Right ventricle myocardium superior (tissue), 1 donor: ENCODE measurements at regions not wholly inside any gene's neighbourhood (a gene's known extent, or its start where the extent isn't known, plus 50 kb on each side); places are given as distances from the start of the nearest gene placed in this dataset.
"Not testable (repeated sequence)": the region's sequence is repeated elsewhere in the genome, so short reads cannot be mapped to it uniquely, and the experiment has no call there.

Experiments
- ATAC-seq: fragments of 200-7000 bp; cut with Tn5 transposase; one replicate; pipeline ENCODE4 v1.9.1; 2020; ENCODE audit warnings: mild to moderate bottlenecking; ENCODE audit not compliant: poor library complexity
- DNase-seq: peaks from one replicate; pipeline ENCODE4 v3.0.0-alpha.2; 2020
- intact Hi-C: fragments of 100-400 bp; cut with DNase I; formaldehyde crosslinking; loops from one replicate; pipeline ENCODE4 v1.11.2; 2022
- donor health status: DM: no; HTN: yes; CAD: no; lungs with severe emphysema.

DNA sequence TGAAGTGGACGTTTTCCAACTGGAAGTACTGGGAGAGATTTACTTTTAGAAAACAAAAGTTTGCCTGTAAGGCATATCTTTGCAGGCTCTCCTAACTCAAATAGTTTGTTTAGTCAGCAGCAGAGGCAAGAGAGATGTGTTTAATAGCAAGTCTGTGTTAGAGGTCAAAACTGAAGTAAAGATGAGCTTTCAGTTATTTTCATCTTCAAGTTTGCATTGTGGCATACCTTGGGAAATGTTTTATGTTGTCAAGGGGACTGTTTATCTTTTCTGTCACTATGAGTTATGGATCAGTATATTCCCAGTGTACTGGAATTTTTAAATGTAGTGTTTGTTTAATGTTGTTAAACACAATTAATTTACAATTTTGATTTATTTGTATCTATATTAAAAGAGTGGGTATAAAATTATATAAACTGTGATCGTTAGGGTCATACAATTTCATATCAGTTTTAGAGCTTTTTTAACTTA, 169.7 kb upstream of the PPP1R3A start:
- no peak for ATAC-seq
- DNase-seq: no peak
- intact Hi-C loops: loop anchor here (10.0 kb wide), 1 partner anchor 326 kb away; the partner anchor contains the start of gene FOXP2

DNA sequence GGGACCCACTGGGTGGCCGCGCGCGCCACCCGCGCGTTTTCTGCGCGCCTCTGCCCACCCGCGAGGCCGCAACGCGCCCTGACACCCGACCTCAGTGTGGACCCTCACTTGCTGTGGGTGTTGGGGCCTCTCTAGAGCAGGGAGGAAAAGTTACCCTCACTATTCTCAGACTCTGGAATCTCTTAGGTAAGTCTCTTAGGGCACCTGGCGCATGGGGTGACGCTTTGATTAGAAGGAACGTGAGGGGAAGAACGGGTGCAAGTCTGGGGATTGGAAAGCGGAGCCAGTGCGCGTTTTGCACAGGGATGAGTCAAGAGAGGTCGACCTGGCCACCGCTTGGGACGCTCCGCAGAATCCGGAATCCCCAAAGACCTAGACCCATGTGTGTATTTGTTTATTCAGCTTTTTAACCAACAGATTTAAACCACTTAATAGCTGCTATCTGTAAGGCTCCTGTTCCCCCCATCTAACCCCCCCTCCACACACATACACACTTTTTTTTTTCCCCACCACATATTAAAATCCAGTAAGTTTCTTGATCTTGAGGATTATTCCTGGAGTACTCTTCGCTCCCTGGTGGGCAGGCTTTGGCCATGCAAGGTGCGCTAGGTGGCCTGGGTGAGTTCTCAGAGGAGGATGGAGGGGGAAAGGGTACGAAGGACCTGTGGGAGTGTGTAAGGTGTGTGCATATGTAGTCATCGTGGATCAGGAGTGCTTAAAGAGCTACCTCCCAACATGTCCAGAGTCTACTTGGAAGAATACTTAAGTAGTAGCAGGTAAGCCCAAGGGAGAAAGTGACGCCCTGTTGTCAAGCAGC, 169.1 kb upstream of the PPP1R3A start:
- ATAC-seq (no peak), DNase-seq (peak; percentile 36)
- intact Hi-C loops: loop anchor here (10.0 kb wide), 1 partner anchor 327 kb away; the partner anchor contains the start of gene FOXP2

GRCh38 chr7:114086914-114087652, 168.3 kb upstream of the PPP1R3A start:
- intact Hi-C loops: loop anchor here (10.0 kb wide), 1 partner anchor 328 kb away; the partner anchor contains the start of gene FOXP2
- ATAC-seq: no peak
- DNase-seq: peak; percentile 37

DNA sequence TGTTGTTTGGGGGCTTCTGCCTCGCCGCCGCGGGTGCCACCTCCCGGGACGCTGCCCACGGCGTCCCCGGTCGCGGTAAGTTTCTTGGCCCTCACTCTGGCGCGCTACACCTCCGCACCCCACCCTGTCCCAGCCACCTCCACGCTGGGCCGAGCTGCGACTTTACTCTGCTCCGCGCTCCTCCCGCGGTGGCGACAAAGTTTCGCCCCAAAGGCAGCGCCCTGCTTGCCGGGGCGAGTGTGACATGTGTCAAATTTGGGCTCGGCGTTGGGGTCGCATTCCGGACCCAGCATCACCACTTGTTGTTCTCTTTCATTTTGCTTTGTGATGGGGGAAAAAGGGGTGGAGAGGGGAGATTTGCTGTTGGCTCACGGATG, 167.7 kb upstream of the PPP1R3A start:
- ATAC-seq (peak; percentile 14), DNase-seq (peak; percentile 45)
- intact Hi-C loops: loop anchor here (10.0 kb wide), 1 partner anchor 328 kb away; the partner anchor contains the start of gene FOXP2

DNA sequence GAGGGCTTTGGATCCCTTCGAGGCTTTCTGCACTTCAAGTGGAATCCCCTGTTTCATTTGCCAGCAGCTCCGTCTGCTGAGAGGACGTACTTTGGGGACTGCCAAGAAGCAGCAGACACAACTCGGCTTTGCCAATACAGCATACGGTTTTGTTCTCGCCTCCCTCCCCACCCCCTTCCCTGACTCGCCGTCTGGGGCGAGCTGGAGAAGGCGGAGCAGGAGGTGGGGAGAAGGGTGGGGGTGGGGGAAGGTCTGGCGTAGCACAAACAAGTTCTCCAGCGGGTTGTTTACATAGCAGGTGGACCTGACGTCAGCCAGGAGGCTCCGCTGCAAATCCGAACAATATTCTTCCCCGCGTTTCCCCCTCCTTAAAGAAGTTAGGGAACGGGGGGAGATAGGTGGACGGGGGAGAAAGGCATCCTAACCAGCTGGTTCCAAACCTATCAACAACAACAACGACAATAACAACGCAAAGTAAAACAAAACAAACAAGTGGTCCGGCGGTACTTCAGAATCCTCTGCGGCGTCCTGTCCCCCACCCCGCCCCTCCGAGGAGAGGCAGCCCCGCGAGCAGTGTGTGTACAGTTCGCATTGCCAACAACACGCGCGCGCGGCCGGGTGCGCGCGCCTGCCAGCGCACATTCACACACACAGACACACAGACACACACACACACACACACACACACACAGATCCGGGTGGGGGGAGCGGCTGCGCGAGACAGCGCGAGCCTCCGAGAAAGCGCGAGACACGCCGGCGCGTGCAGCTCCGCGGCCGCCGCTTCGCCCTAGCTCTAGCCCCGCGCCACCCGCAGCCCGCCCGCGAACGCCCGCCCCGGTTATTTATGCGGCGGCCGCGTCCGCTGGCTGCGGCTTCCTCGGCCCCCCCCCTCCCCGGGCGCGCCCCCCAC, 167.0 kb upstream of the PPP1R3A start:
- intact Hi-C loops: loop anchor here (10.0 kb wide), 1 partner anchor 329 kb away; the partner anchor contains the start of gene FOXP2
- ATAC-seq: peak; percentile 83
- DNase-seq: peak; percentile 87

GRCh38 chr7:114085313-114085591, 166.4 kb upstream of the PPP1R3A start:
- DNase-seq (no peak), ATAC-seq (peak; percentile 20)
- intact Hi-C loops: loop anchor here (10.0 kb wide), 1 partner anchor 330 kb away; the partner anchor contains the start of gene FOXP2

GRCh38 chr7:114084472-114085312, 165.9 kb upstream of the PPP1R3A start:
- intact Hi-C loops: loop anchor here (10.0 kb wide), 1 partner anchor 330 kb away; the partner anchor contains the start of gene FOXP2
- peak; percentile 61 for DNase-seq

DNA sequence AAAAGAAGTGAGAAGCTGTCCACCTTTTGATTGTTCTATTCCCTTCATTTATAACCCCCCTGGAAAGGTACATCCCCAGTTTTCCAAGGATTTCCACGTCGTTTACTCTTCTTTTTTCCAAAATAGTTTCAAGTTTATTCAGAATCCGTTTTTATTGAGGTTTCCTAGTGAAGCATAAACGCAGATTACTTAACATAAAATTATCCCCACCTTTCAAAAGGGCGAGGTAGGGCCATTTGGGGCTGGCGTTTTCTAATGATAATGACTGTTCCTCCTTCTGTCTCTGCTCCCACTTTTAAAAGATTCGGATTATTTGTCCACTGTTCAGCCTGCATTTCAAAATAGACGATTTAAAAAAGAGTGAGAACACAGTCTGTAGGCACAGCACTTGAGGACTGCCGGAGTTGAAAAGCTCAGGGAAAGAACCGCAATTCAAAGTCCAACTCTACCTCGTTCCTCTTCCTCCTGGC, 165.2 kb upstream of the PPP1R3A start:
- ATAC-seq (no peak), DNase-seq (no peak)
- intact Hi-C loops: loop anchor here (10.0 kb wide), 1 partner anchor 331 kb away; the partner anchor contains the start of gene FOXP2

More at GRCh38 chr7:114084472-114085312, 165.9 kb upstream of the PPP1R3A start:
- ATAC-seq: peak; percentile 32

DNA sequence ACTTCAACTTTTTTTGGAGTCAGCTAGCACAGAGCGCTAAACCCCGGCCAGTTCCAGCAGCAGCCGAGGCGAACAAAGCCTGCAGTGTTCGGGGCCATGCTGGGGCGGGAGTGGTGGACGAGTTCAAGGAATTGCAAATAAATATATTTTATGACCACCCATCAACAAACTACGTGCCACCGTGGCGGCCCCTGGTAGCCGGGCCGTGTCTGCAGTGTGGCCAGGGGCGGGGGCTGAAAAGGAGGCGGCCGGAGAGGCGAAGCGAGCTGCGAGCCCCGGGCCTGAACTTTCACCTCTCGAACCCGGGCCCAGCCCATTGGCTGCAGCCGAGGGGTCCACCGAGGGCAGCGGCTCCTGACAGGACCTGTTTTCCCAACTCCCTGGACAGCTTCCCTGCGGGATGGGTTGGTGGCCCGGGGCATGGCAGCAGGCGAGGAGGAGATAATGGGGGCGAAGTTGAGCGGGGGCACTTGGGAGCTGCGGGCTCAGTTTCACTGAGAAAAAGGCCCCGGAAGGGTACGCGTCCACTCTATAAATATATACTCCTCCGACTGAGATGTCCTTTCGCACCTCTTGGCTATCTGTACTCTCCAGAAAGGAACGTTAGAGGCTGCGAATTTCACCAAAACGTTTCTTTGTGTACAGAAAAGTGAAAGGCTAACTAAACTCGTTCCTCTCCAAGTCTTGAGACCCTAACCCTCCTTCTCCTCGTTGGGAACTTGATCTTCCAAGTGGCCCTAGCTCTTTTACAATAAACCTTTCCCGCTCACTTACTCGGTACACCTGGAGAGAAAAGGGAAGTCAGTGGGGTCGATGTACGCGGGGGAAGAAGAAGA, 164.6 kb upstream of the PPP1R3A start:
- ATAC-seq (no peak), DNase-seq (peak; percentile 49)
- intact Hi-C loops: loop anchor here (10.0 kb wide), 1 partner anchor 331 kb away; the partner anchor contains the start of gene FOXP2

GRCh38 chr7:114082642-114083165, 163.9 kb upstream of the PPP1R3A start:
- DNase-seq: no peak
- intact Hi-C loops: loop anchor here (10.0 kb wide), 1 partner anchor 332 kb away; the partner anchor contains the start of gene FOXP2
- no peak for ATAC-seq

DNA sequence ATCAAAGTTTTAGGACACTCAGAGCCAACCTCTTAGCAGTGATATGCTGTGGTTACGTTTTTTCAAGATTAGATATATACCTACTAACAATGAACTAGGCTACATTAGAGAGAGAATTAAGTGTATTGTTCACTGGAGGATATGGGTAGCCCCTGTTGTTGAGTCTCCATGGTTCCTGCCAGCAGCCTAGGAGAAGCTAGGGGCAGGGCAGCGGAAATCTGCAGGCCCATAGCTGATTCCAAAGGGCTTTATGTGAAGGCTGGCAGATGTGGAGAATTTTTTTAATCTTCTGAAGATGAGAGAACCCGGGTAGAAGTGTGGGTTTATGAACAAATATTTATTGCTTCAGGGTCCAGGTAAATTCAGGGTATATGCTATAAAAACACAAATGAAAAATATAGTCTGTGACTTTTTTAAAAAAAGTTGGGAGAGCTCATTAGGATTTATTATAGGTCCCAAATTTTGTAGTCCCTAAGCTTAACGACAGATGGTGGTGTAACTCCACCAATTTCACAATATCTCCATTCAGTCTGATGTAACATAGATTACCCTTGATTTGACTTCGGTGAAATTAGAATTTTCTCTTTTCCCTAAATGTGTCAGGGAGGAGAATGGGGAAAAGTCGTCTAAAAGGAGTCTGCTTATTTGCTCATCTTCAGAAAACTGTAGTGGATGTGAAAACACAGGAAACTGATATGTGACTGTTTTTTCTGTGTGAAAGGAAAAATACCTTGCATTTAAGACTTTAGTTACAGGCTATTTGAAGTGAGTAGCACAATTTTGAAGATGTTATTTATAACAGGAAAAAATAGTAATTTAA, 163.0 kb upstream of the PPP1R3A start:
- ATAC-seq (no peak), DNase-seq (no peak)
- intact Hi-C loops: loop anchor here (10.0 kb wide), 1 partner anchor 333 kb away; the partner anchor contains the start of gene FOXP2

- intact Hi-C loops, DNase-seq, ATAC-seq: not testable (repeated sequence)
These were observed 158.3 kb upstream of the PPP1R3A start for GRCh38 chr7:114077158-114077524.

DNA sequence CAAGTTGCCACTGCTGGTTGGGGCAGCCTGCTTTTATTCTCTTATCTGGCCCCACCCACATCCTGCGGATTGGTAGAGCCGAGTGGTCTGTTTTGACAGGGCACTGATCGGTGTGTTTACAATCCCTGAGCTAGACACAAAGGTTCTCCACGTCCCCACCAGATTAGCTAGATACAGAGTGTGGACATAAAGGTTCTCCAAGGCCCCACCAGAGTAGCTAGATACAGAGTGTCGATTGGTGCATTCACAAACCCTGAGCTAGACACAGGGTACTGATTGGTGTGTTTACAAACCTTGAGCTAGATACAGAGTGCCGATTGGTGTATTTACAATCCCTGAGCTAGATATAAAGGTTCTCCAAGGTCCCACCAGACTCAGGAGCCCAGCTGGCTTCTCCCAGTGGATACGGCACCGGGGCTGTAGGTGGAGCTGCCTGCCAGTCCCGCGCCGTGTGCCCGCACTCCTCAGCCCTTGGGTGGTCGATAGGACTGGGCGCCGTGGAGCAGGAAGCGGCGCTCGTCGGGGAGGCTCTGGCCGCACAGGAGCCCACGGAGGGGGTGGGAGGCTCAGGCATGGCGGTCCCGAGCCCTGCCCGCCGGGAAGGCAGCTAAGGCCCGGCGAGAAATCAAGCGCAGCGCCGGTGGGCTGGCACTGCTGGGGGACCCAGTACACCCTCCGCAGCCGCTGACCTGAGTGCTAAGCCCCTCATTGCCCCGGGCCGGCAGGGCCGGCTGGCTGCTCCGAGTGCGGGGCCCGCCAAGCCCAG, 157.8 kb upstream of the PPP1R3A start:
- intact Hi-C loops, DNase-seq, ATAC-seq: not testable (repeated sequence)

DNA sequence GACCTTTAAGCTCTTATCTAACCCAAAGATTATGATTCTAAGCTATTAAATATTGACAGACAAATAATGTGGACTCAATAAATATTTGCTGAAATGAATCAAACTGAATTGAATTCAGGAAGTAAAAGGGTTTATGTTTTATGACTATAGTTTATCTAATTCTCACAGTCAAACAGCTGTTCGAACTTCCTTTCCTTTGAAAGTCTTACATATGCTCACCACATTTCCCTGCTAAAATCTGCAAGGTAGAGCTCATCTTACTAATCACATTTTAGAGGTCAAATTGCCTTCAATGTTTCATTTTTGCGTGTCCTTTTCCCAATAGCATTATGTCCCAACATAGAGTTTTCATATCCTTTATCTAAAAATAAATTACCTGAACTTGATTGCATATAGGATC, 154.9 kb upstream of the PPP1R3A start:
- DNase-seq: no peak
- intact Hi-C loops: no loop called here
- ATAC-seq: no peak

GRCh38 chr7:114070246-114070645, 151.4 kb upstream of the PPP1R3A start:
- DNase-seq: no peak
- ATAC-seq: no peak
- intact Hi-C loops: no loop called here
